ENCODE measurements at regions not wholly inside any gene's neighbourhood (a gene's known extent, or its start where the extent isn't known, plus 50 kb on each side); places are given as distances from the start of the nearest gene placed in this dataset.

GRCh38 chr5:133696782-133697507, 84.6 kb upstream of the FSTL4 start:
- no peak for TF ChIP-seq IRF5 (IDR thresholded peaks at IDR 0.05; ENCODE audit: borderline replicate concordance)
- TF ChIP-seq CTCF (IDR thresholded peaks at IDR 0.05 in 2 of 3, conservative IDR thresholded peaks at IDR 0.05 in 1 of 3; ENCODE audit: control insufficient read depth in 2 of 3, extremely low read depth in 1 of 3, insufficient read depth in 1 of 3, low read depth in 3 of 3, low read length in 3 of 3) = no peak
- no peak for TF ChIP-seq ZNF207 (IDR thresholded peaks at IDR 0.05; ENCODE audit: borderline replicate concordance)
- TF ChIP-seq, protein P1, sequence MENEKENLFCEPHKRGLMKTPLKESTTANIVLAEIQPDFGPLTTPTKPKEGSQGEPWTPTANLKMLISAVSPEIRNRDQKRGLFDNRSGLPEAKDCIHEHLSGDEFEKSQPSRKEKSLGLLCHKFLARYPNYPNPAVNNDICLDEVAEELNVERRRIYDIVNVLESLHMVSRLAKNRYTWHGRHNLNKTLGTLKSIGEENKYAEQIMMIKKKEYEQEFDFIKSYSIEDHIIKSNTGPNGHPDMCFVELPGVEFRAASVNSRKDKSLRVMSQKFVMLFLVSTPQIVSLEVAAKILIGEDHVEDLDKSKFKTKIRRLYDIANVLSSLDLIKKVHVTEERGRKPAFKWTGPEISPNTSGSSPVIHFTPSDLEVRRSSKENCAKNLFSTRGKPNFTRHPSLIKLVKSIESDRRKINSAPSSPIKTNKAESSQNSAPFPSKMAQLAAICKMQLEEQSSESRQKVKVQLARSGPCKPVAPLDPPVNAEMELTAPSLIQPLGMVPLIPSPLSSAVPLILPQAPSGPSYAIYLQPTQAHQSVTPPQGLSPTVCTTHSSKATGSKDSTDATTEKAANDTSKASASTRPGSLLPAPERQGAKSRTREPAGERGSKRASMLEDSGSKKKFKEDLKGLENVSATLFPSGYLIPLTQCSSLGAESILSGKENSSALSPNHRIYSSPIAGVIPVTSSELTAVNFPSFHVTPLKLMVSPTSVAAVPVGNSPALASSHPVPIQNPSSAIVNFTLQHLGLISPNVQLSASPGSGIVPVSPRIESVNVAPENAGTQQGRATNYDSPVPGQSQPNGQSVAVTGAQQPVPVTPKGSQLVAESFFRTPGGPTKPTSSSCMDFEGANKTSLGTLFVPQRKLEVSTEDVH (IDR thresholded peaks at IDR 0.05; ENCODE audit: low read depth, partially characterized antibody) = no peak
- TF ChIP-seq USF1 (IDR thresholded peaks at IDR 0.05; ENCODE audit: borderline replicate concordance, extremely low read length, insufficient read depth, low read depth, low read length) = no peak
